Esophagus muscularis mucosa (tissue), 4 donors: ENCODE measurements at regions not wholly inside any gene's neighbourhood (a gene's known extent, or its start where the extent isn't known, plus 50 kb on each side); places are given as distances from the start of the nearest gene placed in this dataset.
"Not testable (repeated sequence)": the region's sequence is repeated elsewhere in the genome, so short reads cannot be mapped to it uniquely, and the experiment has no call there.

Experiments
- CTCF ChIP-seq, 3 experiments: fragments of 200-600 bp in 2 of 3; fragments of 450-650 bp in 1 of 3; sonication (generic) in 2 of 3; IDR thresholded peaks; one replicate each; pipeline ENCODE4 v1.5.1; 2017 to 2019; ENCODE audit warnings: antibody characterized with exemption in 3 of 3, mild to moderate bottlenecking in 2 of 3, moderate library complexity in 1 of 3
- EP300 ChIP-seq: sonication (generic); formaldehyde crosslinking; IDR thresholded peaks from one replicate; pipeline ENCODE4 v1.6.1; 2017; ENCODE audit warnings: antibody characterized with exemption
- POLR2A ChIP-seq: fragments of 450-650 bp; IDR thresholded peaks from one replicate; pipeline ENCODE4 v1.6.1; 2017; ENCODE audit warnings: antibody characterized with exemption, moderate library complexity, mild to moderate bottlenecking, low read depth
- POLR2AphosphoS5 ChIP-seq, 2 donors: sonication (generic); formaldehyde crosslinking; IDR thresholded peaks; one replicate each; pipeline ENCODE4 v1.6.1; 2017; ENCODE audit warnings: antibody characterized with exemption in 2 of 2

GRCh38 chr22:49669427-49669968, 158.2 kb downstream of the BRD1 start:
- not testable (repeated sequence) for TF ChIP-seq POLR2A; CTCF (IDR thresholded peaks at IDR 0.05); POLR2AphosphoS5 (IDR thresholded peaks at IDR 0.05); EP300
